Fibroblast of lung (primary cell): ENCODE measurements at regions not wholly inside any gene's neighbourhood (a gene's known extent, or its start where the extent isn't known, plus 50 kb on each side); places are given as distances from the start of the nearest gene placed in this dataset.

Source experiments
- CTCF ChIP-seq, 2 donors: IDR thresholded peaks in 1 of 2; conservative IDR thresholded peaks in 1 of 2; 1 replicate in 1 of 2; 2 replicates in 1 of 2; pipeline ENCODE4 v1.5.1; 2011 to 2012; ENCODE audit warnings: low read length in 2 of 2, control low read depth in 1 of 2, inconsistent platforms in 1 of 2, low read depth in 1 of 2, mild to moderate bottlenecking in 1 of 2
- EZH2 ChIP-seq: IDR thresholded peaks from 2 replicates; pipeline ENCODE4 v1.5.1; 2012; ENCODE audit warnings: low read length, control low read depth, mild to moderate bottlenecking; ENCODE audit errors: missing control alignments

- TF ChIP-seq CTCF (conservative IDR thresholded peaks at IDR 0.05 in 1 of 2, IDR thresholded peaks at IDR 0.05 in 1 of 2; ENCODE audit: low read depth in 1 of 2, low read length in 2 of 2) = no peak
- TF ChIP-seq EZH2 = no peak
Measured at GRCh38 chr17:79498854-79499253, 112.0 kb downstream of the RBFOX3 start.
